HG03342 (cell line): ENCODE measurements at regions not wholly inside any gene's neighbourhood (a gene's known extent, or its start where the extent isn't known, plus 50 kb on each side); places are given as distances from the start of the nearest gene placed in this dataset.
"Not testable (repeated sequence)": the region's sequence is repeated elsewhere in the genome, so short reads cannot be mapped to it uniquely, and the experiment has no call there.

Experiments
- ATAC-seq: cut with Tn5 transposase; IDR thresholded peaks from one replicate; pipeline ENCODE4 v1.9.1; 2021; ENCODE audit warnings: mild to moderate bottlenecking, moderate library complexity; ENCODE audit not compliant: unreplicated experiment

DNA sequence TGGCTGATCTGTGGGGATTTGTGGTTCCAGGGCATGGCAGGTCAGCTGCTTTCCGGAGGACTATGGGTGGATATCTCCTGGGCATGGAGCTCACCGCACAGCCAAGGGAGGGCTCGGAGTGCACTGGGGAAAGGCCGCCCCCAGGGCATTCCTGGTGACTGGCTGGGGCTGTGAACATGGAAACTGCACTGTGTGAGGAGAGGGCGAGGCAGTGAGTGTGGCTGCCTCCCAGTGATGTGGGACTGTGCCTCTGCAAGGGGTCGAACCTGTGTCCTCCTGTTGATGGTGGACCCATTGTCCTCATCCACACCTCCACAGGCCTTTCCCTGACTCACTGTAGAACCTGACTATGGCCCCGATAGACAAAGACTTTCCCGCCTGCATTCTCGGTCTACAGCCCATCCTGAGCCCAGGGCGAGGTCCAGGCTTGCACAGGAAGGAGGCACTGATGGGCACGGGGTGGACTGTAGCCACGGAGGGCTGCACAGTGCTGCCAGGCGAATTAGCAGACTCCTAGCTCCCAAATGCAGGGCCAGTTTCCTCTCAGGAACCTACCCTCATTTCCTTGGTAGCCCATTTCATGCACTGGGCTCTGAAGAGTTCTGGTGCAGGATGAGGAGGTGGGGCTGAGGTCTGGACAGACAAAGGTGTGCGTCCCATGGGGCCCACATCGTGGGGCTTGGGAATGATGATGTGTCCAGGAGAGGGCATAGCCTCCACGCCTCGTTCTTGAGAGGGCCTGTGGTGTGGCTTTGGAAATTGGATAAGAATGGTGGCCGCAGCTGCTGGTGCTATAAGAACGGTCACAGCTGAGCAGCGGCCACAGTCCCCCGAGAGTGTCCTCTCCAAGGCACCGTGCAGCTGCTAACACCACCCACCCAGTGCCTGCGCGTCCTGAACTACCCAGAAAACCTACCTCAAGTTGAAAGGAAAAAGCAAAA lies 415.1 kb downstream of the TMEM121 start:
- ATAC-seq, result no peak

DNA sequence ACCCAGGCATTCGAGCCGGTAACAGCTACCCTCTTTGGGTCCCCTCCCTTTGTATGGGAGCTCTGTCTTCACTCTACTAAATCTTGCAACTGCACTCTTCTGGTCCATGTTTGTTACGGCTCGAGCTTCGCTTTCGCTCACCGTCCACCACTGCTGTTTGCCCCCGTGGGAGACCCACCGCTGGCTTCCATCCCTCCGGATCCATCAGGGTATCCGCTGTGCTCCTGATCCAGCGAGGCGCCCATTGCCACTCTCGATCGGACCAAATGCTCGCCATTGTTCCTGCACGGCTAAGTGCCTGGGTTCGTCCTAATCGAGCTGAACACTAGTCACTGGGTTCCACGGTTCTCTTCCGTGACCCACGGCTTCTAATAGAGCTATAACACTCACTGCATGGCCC lies 416.3 kb downstream of the TMEM121 start:
- ATAC-seq, result not testable (repeated sequence)

DNA sequence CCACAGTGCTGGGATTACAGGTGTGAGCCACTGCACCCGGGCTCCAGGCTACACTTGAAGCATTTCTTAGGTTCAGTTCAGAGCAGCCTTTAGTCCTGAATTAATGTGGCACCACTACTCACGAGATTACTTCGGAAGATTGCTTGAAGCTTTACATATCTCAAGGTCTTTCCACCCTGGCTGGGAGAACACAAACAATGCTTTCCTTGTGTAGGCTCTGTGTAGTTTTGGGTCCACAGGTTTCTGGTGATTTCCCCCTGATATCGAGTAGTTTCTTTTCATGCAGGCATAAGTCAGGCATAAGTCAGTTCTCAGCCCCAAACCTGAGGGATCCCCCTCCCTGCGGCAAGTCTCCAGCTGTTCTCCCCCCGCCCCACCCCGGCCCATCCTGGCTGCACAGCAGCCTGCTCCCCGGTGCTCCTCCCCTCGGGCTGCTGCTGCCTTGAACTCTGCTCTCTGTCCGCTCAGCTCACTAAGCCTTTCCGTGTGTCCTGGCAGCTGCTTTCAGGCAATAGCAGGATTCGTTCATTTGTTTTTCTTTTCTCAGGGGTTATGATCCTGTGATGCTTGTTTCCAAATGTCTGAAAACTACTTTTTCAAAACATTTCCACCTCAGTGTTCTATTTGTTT lies 417.7 kb downstream of the TMEM121 start:
- no peak for ATAC-seq

DNA sequence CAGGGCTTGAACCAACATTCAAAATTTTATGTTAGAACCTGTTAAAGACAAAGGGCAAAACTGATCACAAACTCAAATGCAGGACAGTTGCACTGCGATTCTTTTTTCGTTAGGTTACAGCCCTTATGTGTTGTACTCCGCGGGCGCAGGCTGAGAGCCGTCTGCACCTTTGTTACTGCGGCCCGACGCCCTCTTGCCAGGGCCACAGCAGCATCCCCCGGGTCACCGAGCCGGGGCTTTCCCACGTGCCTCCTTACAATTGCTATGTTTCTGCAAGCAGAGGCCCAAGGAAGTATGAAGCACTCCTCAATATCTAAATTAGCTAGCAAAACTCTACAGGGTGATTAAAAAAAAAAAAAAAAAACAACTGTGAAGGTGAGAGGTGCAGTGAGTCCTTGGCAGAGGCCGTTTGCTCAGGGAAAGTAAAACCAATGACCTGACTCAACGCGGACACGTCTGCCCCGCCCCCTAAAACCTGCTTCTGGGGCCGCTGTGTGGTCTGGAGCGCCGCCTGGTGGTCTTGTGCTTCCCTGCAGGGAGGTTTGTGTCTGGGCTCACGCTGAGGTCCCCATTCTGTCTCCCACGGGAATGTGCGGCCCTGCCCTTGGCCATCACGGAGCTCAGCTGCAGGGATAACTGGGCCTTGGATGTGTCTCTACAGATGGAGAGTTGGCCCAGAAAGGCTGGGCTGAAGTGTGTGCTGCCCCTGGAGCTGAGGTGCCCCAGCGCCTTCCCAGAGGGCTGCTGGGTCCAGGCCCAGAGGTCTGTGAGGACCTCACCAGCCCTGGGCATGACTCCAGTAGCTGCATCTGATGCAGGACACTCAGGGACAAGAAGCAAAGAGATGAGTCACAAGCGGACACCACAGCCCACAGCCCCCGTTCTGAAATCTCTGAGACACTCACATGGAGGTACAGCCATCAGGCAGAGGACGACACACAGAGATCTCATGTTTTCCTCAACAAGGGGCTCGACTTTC lies 418.5 kb downstream of the TMEM121 start:
- ATAC-seq, result no peak

DNA sequence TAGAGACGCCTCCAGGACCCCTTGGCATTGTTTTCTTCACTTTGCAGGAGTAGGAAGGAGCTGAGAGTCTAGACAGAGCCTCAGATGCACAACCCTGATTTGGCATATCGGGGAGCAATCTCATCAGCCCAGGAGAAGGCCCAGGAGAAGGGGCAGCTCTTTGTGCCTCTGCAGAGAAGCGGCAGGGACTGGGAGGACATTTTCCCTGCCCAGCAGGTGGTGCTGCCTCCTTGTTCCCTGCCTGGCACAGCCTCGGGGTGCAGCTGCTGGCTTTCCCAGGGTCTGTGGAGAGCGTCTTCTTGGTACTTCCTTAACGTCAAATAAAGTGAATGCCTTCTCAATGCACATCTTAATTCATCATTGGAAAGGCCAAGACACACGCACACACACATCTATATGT lies 419.5 kb downstream of the TMEM121 start:
- no peak for ATAC-seq

DNA sequence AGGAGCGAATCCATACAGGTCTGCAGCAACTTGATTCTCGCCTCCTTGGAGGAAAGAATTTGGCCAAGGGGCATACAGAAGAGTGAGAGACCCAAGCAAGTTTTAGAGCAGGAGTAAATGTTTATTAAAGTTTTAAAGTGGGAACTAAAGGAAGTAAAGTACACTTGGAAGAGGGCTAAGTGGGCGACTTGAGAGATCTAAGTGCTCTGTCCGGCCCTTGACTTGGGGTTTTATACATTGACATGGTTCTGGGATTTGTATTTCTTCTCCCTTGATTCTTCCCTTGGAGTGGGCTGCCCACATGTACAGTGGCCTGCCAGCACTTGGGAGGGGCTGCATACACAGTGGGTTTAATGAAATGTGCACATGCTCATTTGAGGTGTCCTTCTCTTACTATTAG lies 421.2 kb downstream of the TMEM121 start:
- no peak for ATAC-seq

DNA sequence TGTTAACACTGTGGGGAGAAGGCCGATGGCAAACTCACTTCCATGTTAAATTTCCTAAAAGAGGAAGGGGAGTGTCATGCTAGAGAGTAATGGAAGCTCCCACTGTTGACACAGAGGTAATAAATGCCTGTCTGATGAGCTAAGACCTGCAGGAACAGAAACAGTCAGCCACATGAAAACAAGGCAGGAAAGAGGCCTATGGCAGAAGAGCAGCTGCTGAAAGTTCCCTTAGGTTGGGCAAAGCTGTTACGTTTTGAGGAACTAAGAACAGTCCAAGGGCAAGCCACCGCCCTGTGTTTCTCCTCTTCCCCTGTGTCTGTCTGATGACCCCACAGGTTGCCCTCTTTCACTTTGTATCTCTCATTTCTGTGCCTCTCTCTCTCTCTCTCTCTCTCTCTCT lies 422.6 kb downstream of the TMEM121 start:
- not testable (repeated sequence) for ATAC-seq

DNA sequence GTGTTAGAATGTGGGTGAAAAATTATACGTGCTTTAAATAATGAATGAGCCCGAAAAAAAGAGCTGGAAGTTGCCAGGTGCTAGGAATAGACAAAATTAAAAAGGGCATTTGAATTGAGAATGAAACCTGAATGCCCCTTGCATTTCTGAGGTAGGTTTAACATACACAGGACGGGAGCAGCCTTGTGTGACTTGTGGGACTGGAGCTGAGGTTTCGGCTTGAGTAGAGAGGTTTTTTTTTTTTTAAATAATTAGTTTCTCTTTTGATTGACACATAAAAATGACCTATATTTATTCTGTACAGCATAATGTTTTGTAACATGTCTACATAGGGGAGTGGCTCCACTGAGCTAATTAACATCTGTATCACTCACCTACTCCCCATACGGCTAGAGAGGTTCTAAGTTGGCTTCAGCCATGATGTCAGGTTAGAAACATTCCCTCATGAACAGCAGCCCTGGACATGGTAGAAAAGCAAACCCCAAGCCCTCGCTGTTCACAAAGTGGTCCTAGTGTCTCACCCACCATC lies 424.0 kb downstream of the TMEM121 start:
- not testable (repeated sequence) for ATAC-seq

DNA sequence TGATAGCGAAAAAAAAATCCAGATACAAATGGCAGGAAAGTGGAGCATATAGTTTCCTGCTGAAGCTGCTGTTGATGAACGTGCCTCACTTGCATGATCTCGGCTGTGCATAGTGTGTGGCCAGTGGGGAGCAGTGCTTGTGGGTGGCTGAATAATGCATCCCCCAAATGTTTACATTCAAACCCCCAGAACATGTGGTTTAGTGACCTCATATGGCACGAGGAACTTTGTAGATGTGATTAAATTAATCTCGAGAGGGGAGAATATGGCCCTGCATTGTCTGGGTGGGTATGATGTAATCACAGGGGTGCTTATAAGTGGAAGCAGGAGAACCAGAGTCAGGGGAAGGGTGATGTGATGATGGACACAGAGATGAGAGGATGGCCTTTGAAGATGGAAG lies 425.0 kb downstream of the TMEM121 start:
- ATAC-seq, result no peak

DNA sequence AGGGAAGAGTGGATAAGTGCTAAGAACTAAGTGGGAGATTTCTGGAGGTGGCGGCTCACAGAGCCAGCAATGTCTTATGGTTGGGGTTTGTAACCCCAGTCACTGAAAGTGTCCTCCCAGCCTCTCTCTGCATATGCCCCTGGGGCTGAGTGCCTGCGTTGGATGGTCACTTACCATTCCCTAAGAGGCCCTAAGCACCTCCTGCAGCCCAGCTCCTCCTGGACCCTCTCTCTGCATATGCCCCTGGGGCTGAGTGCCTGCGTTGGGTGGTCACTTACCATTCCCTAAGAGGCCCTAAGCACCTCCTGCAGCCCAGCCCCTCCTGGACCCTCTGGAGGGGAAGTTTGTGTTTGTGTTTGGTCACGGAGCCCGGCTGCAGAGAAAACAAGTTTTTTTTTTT lies 425.8 kb downstream of the TMEM121 start:
- ATAC-seq, result no peak

DNA sequence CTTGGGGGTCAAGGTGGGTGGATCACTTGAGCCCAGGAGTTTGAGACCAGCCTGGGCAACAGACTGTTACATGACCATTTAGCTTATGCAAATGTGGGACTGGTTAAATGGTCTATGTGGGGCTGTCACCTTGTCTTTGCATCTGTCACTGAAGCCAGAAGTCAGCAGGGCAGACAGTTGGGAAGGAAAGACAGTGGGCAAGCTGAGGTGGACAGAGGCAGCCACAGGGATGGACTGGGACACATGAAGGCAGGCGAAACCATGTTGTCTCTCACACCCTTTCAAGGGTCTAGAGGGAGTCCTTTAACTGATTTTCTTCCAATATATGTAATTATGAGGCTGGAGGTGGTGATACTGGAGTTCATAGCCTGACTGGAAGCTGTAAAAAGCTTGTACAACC lies 426.4 kb downstream of the TMEM121 start:
- no peak for ATAC-seq

DNA sequence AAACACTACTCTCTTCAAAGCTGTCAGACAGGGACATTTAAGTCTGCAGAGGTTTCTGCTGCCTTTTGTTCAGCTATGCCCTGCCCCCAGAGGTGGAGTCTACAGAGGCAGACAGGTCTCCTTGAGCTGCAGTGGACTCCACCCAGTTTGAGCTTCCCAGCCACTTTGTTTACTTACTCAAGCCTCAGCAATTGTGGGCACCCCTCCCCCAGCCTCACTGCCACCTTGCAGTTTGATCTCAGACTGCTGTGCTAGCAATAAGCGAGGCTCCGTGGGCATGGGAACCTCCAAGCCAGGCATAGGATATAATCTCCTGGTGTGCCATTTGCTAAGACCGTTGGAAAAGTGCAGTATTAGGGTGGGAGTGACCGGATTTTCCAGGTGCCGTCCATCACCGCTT lies 435.2 kb downstream of the TMEM121 start:
- ATAC-seq, result not testable (repeated sequence)

DNA sequence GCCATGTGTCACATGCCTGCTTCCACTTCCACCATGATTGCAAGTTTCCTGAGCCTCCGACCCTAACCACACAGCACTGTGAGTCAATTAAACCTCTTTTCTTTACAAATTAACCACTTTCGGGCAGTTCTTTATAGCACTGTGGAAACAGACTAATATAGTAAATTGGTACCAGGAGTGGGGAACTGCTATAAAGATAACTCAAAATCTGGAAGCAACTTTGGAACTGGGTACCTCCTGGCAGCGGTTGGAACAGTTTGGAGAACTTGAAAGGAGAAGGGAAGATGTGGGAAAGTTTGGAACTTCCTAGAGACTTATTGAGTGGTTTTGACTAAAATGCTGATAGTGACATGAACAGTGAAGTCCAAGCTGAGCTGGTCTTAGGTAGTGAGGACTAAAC lies 436.1 kb downstream of the TMEM121 start:
- no peak for ATAC-seq

DNA sequence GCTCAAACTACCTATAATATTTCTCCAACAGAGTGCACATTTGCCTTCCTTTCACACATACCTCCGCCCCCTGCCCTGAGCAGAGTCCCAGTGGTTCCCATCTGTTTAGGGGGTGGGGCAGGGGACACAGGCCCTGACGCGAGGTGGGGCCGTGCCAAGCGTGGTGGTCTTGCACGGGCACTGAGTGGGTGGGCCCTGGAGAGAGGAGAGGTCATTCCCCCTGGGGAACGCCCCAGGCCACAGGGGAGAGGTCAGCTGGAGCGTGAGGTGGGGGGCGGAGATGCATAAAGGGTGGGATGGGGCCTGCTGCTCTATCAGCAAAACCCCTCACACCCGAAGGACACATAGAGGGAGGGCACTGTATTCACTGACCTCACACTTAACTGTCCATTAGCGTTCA lies 441.9 kb downstream of the TMEM121 start:
- ATAC-seq, result no peak

DNA sequence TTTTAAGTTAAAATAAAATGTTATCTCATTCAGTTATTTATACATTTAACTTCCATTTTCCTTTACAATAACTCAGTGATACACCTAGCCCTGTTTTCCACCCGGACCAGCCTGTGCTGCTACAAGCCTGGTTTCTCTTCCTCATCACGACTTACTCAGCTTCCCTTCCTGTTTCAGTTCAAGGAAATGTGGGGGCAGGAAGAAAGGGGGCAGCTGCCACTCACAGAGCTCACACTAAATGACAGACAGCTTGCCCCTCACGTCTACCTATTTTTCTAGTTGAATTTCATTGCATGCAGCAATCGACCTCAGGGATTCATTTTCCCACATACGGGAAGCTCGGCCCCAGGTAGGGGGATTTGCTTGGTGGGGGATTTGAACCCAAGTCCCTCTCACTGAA lies 442.6 kb downstream of the TMEM121 start:
- not testable (repeated sequence) for ATAC-seq

DNA sequence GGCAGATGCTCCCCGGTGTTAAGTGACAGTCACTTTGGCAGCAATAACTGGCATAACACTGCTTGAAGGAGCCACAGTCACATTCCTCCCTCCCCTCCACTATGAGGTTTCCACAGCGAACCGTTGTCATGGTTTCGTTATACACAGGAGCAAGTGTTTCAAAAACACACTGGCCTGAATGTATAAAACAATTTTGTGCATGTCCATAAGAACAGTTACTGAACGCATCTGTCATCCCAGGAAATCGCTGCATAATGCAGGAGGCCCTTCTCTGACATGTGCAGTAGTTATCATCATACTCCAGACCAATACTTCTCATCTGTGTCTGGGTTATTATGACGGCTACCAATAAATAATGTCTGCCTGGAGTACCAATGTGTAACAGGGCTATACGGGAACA lies 444.4 kb downstream of the TMEM121 start:
- ATAC-seq, result not testable (repeated sequence)

DNA sequence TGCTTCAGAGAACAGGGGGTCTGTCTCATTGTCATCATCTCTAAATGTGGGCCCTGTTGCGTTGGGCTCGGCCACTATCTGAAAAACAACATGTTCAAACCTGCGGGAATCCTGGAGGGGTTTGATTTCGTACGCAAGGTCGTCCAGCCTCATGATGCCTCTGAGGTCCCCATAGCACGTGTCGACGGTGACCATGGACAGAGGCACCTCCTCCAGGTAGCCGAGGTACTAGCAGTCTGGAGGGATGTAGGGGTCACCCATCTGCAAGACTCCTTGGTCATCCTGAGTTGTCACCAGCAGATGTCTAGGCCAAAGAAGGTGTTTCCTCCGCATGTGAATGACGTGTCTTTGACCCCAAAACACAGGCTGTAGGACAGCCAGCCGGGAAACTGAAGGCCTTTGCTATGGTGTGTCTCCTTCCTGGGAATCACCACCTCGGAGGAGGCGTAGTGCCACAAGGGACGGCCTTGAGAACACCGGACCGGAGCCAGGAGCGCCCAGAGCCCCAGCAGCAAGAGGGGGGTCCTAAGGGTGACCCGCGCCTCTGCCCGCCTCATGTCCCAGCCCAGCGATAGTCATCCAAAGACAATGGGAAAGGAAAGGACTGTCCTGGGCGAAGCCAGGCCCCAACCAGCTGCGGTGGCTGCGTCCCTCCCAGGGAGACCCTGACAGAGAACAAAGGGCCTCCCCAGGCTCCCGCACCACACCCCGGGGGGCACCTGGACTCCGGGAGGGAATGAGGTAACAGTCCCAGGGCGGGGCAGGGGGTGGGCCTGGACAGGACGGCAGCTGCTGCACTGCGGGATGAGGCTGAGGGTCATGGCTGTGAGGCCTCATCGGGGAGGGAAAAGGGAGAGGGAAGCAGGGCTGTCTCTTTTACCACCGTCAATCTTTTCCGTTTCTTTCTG lies 445.5 kb downstream of the TMEM121 start:
- ATAC-seq, result no peak

DNA sequence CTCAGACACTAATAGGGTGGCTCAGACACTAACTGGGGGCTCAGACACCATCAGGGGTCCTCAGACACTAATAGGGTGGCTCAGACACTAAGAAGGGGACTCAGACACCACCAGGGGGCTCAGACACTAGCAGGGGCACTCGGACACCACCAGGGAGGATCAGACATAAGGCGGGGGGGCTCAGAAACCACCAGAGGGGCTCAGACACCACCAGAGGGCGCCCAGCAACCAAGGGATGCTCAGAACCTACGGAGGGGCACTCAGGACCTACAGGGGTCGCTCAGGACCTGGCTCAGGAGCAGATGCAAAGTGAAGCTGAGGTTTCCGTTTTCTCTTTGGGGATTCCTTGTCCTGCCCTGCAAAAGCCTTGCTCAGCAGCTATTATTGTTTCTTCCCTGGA lies 448.5 kb downstream of the TMEM121 start:
- ATAC-seq, result no peak

DNA sequence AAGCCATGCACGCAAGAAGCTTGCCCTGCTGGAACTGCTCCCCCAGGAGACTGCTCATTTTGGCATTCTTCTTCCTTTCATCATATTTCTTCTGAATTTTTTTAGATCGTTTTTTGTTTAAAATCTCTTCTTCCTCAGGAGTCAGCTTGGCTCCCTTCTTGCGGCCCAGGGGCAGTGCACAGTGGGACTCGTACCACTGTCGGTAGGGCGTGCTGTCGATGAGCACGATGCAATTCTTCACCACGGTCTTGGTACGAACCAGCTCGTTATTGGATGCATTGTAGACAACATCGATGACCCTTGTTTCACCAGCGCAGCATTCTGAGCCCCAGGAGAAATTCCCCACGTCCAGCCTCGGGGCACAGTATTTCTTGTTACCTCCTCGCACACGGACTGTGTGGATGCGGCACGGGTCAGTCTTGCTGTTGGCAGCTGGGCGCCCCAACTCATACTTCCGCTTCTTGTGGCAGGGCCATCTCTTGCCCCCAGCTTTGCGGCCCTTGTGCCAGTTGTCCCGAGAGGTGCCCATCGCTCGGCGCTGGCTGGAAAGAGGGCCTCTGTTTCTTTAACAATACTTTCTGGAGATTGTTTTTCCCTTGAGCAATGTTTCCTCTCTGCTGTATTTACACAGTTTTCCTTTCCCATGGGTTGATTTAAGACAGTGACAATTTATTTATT lies 452.4 kb downstream of the TMEM121 start:
- ATAC-seq, result no peak
